Body of pancreas (tissue), 4 donors: ENCODE measurements at regions not wholly inside any gene's neighbourhood (a gene's known extent, or its start where the extent isn't known, plus 50 kb on each side); places are given as distances from the start of the nearest gene placed in this dataset.
"Not testable (repeated sequence)": the region's sequence is repeated elsewhere in the genome, so short reads cannot be mapped to it uniquely, and the experiment has no call there.

Source experiments
- ATAC-seq: fragments of 150-250 bp; one replicate; pipeline ENCODE4 v1.9.1; 2016
- DNase-seq, 4 donors: peaks; one replicate each; pipeline ENCODE4 v3.0.0-alpha.2; 2019
- H3K27ac ChIP-seq, 4 donors: fragments of 200-600 bp; sonication (generic); 1 replicate in 3 of 4; 2 replicates in 1 of 4; pipeline versions ENCODE4 v1.5.1 to v1.6.1; 2016 to 2019; ENCODE audit warnings: mild to moderate bottlenecking in 1 of 4, mixed read lengths in 1 of 4, moderate library complexity in 1 of 4
- H3K27me3 ChIP-seq, 2 donors: fragments of 200-600 bp; sonication (generic); one replicate each; pipeline ENCODE4 v1.6.0; 2016; ENCODE audit warnings: mild to moderate bottlenecking in 1 of 2
- H3K36me3 ChIP-seq, 2 donors: fragments of 200-600 bp; sonication (generic); replicated peaks in 1 of 2; 2 replicates each; pipeline ENCODE4 v1.5.1; 2016; ENCODE audit warnings: low read depth in 2 of 2; ENCODE audit not compliant: insufficient read depth in 1 of 2
- H3K4me1 ChIP-seq: fragments of 200-600 bp; sonication (generic); one replicate; pipeline ENCODE4 v1.6.0; 2016
- H3K4me3 ChIP-seq, 2 donors: fragments of 200-600 bp; sonication (generic); 1 replicate in 1 of 2; 2 replicates in 1 of 2; pipeline ENCODE4 v1.5.1; 2016 to 2019
- H3K9me3 ChIP-seq, 3 donors: fragments of 200-600 bp; sonication (generic); 1 replicate in 2 of 3; 2 replicates in 1 of 3; pipeline ENCODE4 v1.5.1; 2016
- CTCF ChIP-seq, 7 experiments: fragments of 450-650 bp in 4 of 7; fragments of 200-600 bp in 3 of 7; sonication (generic) in 3 of 7; IDR thresholded peaks; one replicate each; pipeline ENCODE4 v1.5.1; 2016 to 2019; ENCODE audit warnings: antibody characterized with exemption in 7 of 7
- POLR2A ChIP-seq, 3 donors: fragments of 450-650 bp; IDR thresholded peaks; one replicate each; pipeline ENCODE4 v1.6.1; 2016; ENCODE audit warnings: antibody characterized with exemption in 3 of 3, mild to moderate bottlenecking in 2 of 3
- WGBS, 2 donors: methylation state at CpG; one replicate each; pipeline ENCODE4 v1.1.5; 2017; 5-methylcytosine and 5-hydroxymethylcytosine counted together
- intact Hi-C: fragments of 100-400 bp; cut with DNase I; formaldehyde crosslinking; loops from one replicate; pipeline ENCODE4 v1.15.1; 2023

GRCh38 chr15:68495221-68495950, 63.4 kb upstream of the ITGA11 start:
- TF ChIP-seq POLR2A (IDR thresholded peaks at IDR 0.05) (no peak), CTCF (IDR thresholded peaks at IDR 0.05) (no peak)
- no peaks in the 10 kb centered on the region for H3K36me3 ChIP-seq
- no peak overlapping the region for H3K27ac ChIP-seq
- H3K4me1 ChIP-seq, result no peaks in the 10 kb centered on the region
- ATAC-seq (no peak), DNase-seq (no peak)
- H3K27me3 ChIP-seq, result no peaks in the 10 kb centered on the region
- intact Hi-C loops, result no loop called here
- H3K9me3 ChIP-seq, result no peaks in the 10 kb centered on the region
- no peak overlapping the region for H3K4me3 ChIP-seq
- WGBS, 2 donors, result 47 to 59% methylated on average over 1 of the region's 1 CpG

DNA sequence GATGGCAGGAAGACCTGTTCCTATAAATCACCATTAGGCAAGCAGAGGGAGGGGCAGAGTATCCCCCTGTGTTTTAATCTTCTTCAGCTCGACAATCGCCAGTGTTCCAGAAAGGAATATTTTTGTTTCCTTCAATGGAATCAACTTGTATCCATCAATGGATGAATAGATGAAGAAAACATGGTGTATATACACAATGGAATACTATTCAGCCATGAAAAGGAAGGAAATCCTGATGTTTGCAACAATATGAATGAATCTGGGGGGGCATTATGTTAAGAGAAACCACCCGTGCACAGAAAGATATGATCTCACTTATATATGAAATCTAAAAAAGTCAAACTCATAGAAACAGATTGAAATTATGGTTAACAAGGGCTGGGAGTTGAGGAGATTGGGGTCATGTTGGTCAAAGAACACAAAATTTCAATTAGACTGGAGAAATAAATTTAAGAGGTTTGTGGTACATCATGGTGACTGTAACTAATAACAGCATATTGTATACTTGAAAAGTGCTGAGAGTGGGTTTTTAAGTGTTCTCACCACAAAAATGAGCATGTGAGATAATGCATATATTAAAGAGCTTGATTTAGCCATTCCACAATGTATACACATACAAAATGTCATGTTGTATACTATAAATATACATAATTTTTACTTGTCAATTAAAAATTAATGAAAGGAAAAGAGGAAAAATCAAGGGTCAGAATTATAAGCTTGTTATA, 64.2 kb upstream of the ITGA11 start:
- no peaks in the 10 kb centered on the region for H3K36me3 ChIP-seq
- WGBS, 2 donors, result 78 to 80% methylated on average over 3 of the region's 3 CpGs
- no peaks in the 10 kb centered on the region for H3K4me1 ChIP-seq
- H3K4me3 ChIP-seq, result no peak overlapping the region
- ATAC-seq, result no peak
- TF ChIP-seq POLR2A (IDR thresholded peaks at IDR 0.05), result no peak
- TF ChIP-seq CTCF (IDR thresholded peaks at IDR 0.05), result no peak
- intact Hi-C loops, result no loop called here
- no peaks in the 10 kb centered on the region for H3K27me3 ChIP-seq
- no peak for DNase-seq
- H3K9me3 ChIP-seq, result no peaks in the 10 kb centered on the region
- H3K27ac ChIP-seq, result no peak overlapping the region

DNA sequence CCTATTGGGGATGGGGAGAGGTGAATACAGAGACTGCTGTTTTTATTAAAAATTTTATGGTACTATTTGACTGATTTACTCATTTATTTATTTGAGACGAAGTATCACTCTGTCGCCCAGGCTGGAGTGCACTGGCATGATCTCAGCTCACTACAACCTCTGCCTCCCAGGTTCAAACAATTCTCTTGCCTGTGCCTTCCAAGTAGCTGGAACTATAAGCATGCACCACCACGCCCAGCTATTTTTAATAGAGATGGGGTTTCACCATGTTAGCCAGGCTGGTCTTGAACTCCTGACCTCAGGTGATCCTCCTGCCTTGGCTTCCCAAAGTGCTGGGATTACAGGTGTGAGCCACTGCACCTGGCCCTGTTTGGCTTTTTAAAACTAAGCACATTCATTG, 64.8 kb upstream of the ITGA11 start:
- H3K27me3 ChIP-seq, ATAC-seq, H3K36me3 ChIP-seq, H3K27ac ChIP-seq, intact Hi-C loops, H3K4me3 ChIP-seq, DNase-seq, H3K4me1 ChIP-seq, H3K9me3 ChIP-seq: not testable (repeated sequence)
- 76 to 92% methylated on average over 3 of the region's 3 CpGs for WGBS, 2 donors

DNA sequence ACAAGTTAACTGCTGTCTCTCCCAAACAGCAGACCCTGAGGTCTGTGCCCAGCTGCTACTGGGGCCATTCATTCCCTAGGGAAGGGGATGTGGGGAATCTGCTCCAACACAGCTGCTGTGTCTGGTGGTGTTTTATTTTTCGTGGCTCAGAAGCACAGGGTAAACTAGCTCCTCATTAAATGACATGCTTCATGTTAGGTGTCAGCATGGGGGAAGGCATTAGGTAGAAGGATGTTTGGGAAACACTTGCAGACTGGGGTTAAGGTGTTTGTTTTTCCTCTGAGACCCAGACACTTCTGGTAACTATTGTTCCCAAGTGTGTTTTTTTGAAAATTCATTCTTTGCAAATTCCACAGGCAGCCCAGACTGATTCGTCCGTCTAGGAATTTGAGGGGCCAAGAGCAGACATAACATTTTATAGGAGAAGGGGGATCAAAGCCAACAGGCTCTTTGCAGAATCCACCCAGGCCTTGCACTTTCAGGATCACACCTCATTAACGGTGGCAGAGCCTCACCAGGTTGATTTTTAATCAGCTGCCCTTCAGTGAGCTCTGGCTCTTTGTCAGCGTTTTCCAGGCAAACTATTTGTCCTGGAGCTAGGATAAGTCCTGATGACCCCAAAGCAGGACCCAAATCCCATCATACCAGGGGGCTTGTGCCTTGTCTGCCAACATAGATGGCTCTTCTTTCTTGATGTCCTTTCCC, 65.4 kb upstream of the ITGA11 start:
- H3K36me3 ChIP-seq, result no peaks in the 10 kb centered on the region
- WGBS, 2 donors, result 62 to 65% methylated on average over 5 of the region's 5 CpGs
- intact Hi-C loops, result no loop called here
- no peak for DNase-seq
- no peaks in the 10 kb centered on the region for H3K4me1 ChIP-seq
- no peaks in the 10 kb centered on the region for H3K27me3 ChIP-seq
- TF ChIP-seq CTCF (IDR thresholded peaks at IDR 0.05), result no peak
- TF ChIP-seq POLR2A (IDR thresholded peaks at IDR 0.05), result no peak
- H3K4me3 ChIP-seq, result no peak overlapping the region
- no peak for ATAC-seq
- no peaks in the 10 kb centered on the region for H3K9me3 ChIP-seq
- no peak overlapping the region for H3K27ac ChIP-seq

- Histone ChIP-seq H3K27ac (no peak overlapping the region), H3K9me3 (no peaks in the 10 kb centered on the region), H3K4me3 (no peak overlapping the region), H3K4me1 (no peaks in the 10 kb centered on the region), H3K27me3 (no peaks in the 10 kb centered on the region), H3K36me3 (no peaks in the 10 kb centered on the region)
- ATAC-seq, result no peak
- TF ChIP-seq CTCF (IDR thresholded peaks at IDR 0.05) (no peak), POLR2A (IDR thresholded peaks at IDR 0.05) (no peak)
- intact Hi-C loops, result no loop called here
- DNase-seq, result no peak
- 94 to 100% methylated on average over 2 of the region's 2 CpGs for WGBS, 2 donors
Measured at GRCh38 chr15:68498076-68498475, 66.1 kb upstream of the ITGA11 start.
